ENCODE measurements at regions not wholly inside any gene's neighbourhood (a gene's known extent, or its start where the extent isn't known, plus 50 kb on each side); places are given as distances from the start of the nearest gene placed in this dataset.
"Not testable (repeated sequence)": the region's sequence is repeated elsewhere in the genome, so short reads cannot be mapped to it uniquely, and the experiment has no call there.

- DNase-seq: no peak
Measured at GRCh38 chr1:90346349-90346748, 351.4 kb downstream of the ZNF326 start.

GRCh38 chr1:90344963-90345730, 350.2 kb downstream of the ZNF326 start:
- no peak for DNase-seq

- DNase-seq: no peak
Measured at GRCh38 chr1:90341516-90341915, 346.6 kb downstream of the ZNF326 start.

- peak; percentile 82 for DNase-seq
Measured at GRCh38 chr1:90340606-90341005, 345.7 kb downstream of the ZNF326 start.

- DNase-seq: no peak
Measured at GRCh38 chr1:90339811-90340210, 344.9 kb downstream of the ZNF326 start.

GRCh38 chr1:90336552-90337324, 341.8 kb downstream of the ZNF326 start:
- DNase-seq: no peak

- DNase-seq: no peak
Measured at GRCh38 chr1:90335558-90335957, 340.6 kb downstream of the ZNF326 start.

GRCh38 chr1:90334137-90334536, 339.2 kb downstream of the ZNF326 start:
- no peak for DNase-seq

GRCh38 chr1:90325168-90325567, 330.3 kb downstream of the ZNF326 start:
- no peak for DNase-seq

GRCh38 chr1:90322186-90322585, 327.3 kb downstream of the ZNF326 start:
- no peak for DNase-seq

GRCh38 chr1:90319918-90320317, 325.0 kb downstream of the ZNF326 start:
- no peak for DNase-seq

- no peak for DNase-seq
Measured at GRCh38 chr1:90318431-90318830, 323.5 kb downstream of the ZNF326 start.

GRCh38 chr1:90317628-90318027, 322.7 kb downstream of the ZNF326 start:
- DNase-seq: no peak

GRCh38 chr1:90314533-90314932, 319.6 kb downstream of the ZNF326 start:
- no peak for DNase-seq

GRCh38 chr1:90313778-90314177, 318.9 kb downstream of the ZNF326 start:
- no peak for DNase-seq

- no peak for DNase-seq
Measured at GRCh38 chr1:90309806-90310205, 314.9 kb downstream of the ZNF326 start.

GRCh38 chr1:90308421-90308820, 313.5 kb downstream of the ZNF326 start:
- DNase-seq: no peak

GRCh38 chr1:90305577-90305976, 310.7 kb downstream of the ZNF326 start:
- DNase-seq: no peak

GRCh38 chr1:90296327-90296726, 301.4 kb downstream of the ZNF326 start:
- DNase-seq: no peak

- no peak for DNase-seq
Measured at GRCh38 chr1:90295534-90295933, 300.6 kb downstream of the ZNF326 start.

- no peak for DNase-seq
Measured at GRCh38 chr1:90291431-90292216, 296.7 kb downstream of the ZNF326 start.

- no peak for DNase-seq
Measured at GRCh38 chr1:90282811-90283210, 287.9 kb downstream of the ZNF326 start.

- not testable (repeated sequence) for DNase-seq
Measured at GRCh38 chr1:90281886-90282285, 287.0 kb downstream of the ZNF326 start.

- no peak for DNase-seq
Measured at GRCh38 chr1:90277270-90277669, 282.4 kb downstream of the ZNF326 start.
